ENCODE measurements at regions not wholly inside any gene's neighbourhood (a gene's known extent, or its start where the extent isn't known, plus 50 kb on each side); places are given as distances from the start of the nearest gene placed in this dataset.

DNA sequence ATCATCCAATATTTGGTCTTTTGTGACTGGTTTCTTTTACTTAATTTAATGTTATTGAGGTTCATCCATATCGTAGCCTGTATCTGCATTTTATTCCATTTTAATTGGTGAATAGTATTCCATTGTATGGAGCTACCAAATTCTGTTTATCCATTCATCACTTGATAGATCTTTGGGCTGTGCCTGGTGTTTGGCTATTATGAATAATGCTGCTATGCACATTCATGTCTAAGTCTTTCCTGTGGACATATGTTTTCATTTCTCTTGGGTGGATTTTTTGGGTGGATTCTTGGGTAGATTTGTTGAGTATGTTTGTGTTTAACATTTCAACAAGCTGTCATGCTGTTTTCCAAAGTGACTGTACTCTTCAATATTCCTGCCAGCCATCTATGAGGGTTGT, 52.5 kb upstream of the NEDD4L start:
- no peak for DNase-seq

DNA sequence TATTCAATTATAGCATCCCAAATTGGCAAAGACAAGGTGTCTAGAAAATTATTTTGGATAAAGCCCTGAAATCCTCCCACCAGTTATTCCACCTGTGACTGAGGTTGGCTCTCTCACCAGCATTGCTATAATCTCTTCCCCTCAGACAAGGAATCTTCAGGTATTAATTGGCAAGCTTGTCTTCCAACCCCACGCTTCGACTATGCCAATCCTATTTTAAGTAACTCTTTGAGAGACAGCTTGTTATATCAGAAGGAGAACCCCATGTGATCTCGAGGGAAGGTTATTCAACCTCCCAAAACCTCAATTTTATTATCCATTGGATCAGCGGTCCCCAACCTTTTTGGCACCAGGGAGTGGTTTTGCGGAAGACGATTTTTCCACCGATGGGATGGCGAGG, 54.5 kb upstream of the NEDD4L start:
- no peak for DNase-seq

DNA sequence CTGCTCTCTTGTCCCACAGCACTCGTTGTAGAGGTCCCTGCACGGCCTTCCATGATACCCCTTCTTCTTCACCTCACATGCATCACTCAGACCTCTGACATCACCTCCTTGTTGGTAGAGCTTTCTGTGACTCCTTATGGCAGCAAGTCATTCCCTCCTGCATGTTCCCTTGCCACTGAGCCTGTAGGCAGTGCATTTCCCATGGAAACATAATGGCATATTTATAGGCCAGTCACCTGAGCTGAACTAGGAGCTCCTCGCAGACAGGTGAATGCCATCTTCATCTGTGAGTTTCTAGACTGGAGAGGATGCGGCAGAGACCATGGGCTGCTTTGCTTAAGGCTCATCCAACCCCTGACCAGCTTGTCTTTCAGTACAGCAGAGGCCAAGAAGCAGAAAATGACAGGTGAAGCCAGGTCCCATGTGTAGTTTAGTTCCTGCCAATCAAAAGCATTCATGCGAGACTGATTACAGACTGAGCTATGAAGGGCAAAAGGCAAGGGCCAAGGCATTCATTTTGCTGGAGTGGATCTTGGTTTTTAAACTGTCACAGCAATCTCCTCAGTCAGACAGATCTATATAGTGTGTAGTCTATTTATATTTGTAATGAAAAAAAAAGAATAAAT, 59.4 kb upstream of the NEDD4L start:
- no peak for DNase-seq

DNA sequence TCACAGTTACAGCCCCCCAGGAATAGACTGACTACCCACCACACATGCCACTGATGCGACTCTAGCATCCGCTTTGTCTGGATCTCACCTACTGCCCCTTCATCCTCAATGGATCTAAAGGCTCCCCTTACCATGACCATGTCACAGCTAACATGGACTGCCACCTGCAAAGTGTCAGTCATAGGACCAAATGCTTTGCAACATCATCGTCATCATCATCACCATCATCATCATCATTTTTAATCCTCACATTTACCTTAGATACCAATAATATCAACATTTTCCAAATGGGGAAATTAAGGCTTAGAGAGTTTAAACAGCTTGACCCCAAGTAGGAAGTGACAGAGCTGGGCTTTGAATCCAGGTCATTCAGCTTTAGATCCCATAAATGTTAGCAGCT, 60.1 kb upstream of the NEDD4L start:
- DNase-seq = no peak

- no peak for DNase-seq
These were observed 60.6 kb upstream of the NEDD4L start for GRCh38 chr18:57983472-57983871.

DNA sequence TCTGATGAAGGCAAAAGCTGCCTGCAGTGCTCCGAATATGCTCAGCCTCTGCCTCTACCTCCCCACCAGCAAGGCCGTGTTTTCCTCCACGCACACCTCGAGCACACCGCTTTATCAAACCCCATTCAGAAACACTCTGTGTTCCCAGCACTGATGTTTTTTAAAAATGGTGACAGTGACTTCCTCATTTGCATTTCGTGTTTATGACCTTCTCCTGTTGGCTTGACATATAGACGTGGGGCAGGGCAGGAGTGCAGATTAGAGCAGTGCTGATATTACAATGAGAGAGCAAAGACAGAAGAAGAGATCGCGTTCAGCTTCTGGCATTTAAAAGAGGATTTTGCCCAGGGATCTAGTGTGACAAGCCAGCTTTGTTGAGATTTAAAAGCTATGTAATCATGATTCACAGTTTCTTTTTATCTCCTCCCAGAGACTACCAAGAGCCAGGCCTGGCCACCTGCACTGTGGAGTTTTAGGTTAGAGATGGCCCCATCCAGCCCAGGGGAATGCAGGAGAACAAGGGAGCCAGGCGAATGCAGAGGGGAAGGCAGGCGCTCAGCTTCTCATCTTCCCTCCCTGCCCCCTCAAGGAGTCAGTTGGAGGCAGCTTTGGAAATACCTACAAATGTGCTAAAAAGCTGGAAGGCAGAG, 61.5 kb upstream of the NEDD4L start:
- DNase-seq = no peak

DNA sequence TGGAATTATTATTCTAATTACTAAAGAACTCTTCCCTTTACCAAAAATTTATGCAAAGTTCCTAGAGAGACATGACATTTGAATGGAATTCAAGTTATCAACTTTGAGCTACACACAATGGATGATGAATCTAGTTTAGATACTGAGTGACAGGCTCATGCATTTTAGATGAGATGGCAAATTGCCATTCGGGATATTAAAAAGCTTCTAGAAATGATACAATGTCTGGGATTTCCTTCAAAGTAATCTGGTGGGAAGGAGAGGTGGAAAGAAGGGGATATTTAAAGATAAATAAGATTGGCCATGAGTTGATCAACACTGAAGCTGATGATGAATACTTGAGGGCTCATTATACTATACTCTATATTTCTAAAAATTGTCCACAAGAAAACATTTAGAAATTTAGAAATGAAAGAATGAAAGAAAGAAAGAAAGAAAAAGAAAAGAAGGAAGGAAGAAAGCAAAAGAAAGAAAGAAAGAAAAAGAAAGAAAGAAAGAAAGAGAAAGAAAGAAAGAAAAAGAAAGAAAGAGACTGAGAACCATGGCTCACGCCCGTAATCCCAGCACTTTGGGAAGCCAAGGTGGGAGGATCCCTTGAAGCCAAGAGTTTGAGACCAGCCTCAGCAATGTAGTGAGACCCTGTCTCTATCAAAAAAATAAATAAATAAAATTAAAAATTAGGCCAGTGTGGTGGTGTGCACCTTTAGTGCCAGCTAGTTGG, 62.6 kb upstream of the NEDD4L start:
- DNase-seq = no peak

- no peak for DNase-seq
These were observed 63.3 kb upstream of the NEDD4L start for GRCh38 chr18:57980573-57981307.

DNA sequence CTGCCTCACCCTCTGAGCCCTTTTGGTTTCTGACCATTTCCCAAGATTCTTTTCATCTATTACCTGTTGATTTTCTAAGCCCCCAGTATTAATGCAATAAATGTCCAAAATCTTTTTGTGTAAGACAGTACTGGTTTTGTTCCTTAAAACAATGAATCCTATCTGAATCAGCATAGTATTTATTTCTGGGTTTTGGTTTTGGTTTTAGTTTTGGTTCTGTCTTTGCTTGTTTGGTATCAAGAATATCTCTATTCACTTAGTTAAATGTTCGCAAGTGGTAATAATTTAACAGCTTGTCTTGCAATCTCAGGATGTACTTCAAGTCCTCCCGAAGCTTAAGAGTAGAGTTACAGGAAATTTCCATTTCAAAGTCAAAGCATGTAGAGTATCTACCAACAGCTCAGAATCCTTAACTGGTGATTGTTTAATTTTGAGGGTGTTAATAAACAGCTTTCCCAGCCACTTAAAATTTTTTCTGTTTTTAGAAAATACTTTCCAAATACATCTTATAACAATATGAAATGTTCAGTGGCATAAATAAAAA, 67.7 kb upstream of the NEDD4L start:
- DNase-seq = no peak

DNA sequence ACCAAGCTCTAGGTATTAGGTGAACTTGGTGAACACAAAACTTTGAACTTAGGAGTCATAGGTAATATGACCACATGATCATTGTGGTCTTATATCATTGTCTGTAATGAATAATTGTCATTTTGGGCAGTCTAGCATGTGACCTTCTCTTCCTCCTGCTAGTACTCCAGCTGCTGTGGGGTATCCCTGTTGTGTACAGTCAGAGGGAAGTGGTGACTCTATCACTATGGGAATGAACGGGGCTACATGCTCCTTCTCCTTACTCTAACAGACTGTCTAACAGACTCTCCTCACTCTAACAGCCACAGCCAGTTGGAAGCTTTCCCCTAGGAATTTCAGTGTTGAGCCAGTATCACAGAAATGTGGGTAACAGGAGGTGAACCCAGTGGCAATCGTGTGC, 68.2 kb upstream of the NEDD4L start:
- no peak for DNase-seq

GRCh38 chr18:57974585-57975265, 69.3 kb upstream of the NEDD4L start:
- no peak for DNase-seq

DNA sequence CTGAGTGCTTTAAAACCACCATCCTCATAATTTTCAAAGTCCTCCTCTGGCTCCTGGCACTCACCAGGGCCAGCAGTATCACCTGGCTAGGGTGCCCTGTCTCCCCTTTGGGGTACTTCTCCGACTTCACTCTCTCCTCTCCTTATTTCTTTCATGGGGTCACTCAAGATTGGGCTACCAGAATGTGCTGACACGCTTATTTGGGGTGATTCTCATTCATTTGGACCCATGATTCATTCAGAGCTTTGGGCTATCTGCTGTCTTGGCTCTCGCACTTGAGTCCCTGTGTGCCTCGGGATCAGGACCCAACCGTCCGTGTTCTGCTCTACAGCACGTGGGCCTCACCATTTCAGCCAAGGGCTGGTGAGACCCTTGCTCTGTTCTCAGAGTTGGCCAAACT, 70.1 kb upstream of the NEDD4L start:
- DNase-seq = no peak

GRCh38 chr18:57970356-57971095, 73.5 kb upstream of the NEDD4L start:
- DNase-seq = no peak

DNA sequence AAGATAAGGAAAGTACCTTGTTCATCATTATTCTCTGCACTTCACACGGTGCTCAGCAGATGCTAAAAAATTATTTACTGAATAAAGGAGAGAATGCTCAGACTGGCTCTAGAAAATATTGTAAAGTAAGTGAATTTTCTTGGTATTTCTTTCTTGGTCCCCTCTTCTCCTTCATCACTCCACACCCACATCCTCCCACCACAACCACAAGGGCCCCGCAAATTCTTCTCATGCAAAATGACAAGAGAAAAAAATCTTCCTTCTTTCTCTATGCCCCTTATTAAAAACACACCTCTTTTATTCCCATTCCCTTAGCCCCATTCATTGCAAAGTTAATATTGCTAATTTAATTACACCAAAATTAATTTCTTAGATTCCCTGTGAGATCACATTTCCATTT, 74.2 kb upstream of the NEDD4L start:
- DNase-seq = no peak

GRCh38 chr18:57965246-57965645, 78.8 kb upstream of the NEDD4L start:
- no peak for DNase-seq

GRCh38 chr18:57961876-57962505, 82.0 kb upstream of the NEDD4L start:
- DNase-seq = no peak

DNA sequence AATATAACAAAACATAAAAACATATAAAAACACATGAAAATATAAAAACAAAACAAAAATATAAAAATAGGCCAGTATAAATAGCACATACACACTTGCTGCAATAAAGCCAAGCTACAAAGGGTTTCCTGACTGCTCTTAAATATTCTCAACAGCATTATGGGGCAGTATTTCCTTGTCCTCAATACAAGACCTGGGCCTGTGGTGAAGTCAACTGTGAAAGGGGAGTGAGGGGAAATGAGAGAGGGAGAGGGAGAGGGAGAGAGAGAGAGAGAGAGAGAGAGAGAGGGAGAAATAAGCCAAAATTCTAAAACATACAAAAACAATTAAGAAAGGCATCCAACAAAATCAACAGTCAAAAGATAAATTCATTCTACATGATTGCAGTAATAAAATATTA, 82.6 kb upstream of the NEDD4L start:
- DNase-seq = no peak

- no peak for DNase-seq
These were observed 84.7 kb upstream of the NEDD4L start for GRCh38 chr18:57959278-57959677.

GRCh38 chr18:57957210-57957609, 86.8 kb upstream of the NEDD4L start:
- no peak for DNase-seq

DNA sequence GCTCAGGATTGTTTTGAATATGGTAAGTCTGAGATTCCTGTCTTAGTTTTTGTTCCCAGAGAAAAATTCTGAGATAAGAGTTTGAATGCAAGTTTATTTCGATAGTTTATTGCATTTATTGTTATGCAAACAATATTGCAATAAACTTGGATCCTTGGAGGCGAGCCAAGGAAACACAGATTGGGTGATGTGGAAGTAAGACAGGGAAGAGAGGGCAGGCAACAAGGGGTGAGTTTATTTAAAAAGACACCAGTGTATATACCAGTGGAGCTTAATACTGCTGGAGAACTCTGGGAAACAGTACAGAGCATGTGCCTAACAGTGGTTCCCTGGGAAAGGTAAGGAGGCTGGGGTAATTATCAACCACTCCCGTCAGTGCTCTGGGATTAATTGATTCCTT, 87.5 kb upstream of the NEDD4L start:
- DNase-seq = no peak

- DNase-seq = no peak
These were observed 89.1 kb upstream of the NEDD4L start for GRCh38 chr18:57954935-57955334.

GRCh38 chr18:57953883-57954282, 90.1 kb upstream of the NEDD4L start:
- DNase-seq = no peak
